Prostate gland (tissue), 2 donors: ENCODE measurements at regions not wholly inside any gene's neighbourhood (a gene's known extent, or its start where the extent isn't known, plus 50 kb on each side); places are given as distances from the start of the nearest gene placed in this dataset.

Experiments used
- CTCF ChIP-seq, 4 experiments: fragments of 200-600 bp in 2 of 4; fragments of 450-650 bp in 2 of 4; sonication (generic) in 2 of 4; IDR thresholded peaks; 1 replicate in 3 of 4; 2 replicates in 1 of 4; pipeline ENCODE4 v1.5.1; 2016 to 2019; ENCODE audit warnings: antibody characterized with exemption in 4 of 4, mild to moderate bottlenecking in 2 of 4, moderate library complexity in 2 of 4
- POLR2A ChIP-seq: fragments of 450-650 bp; IDR thresholded peaks from one replicate; pipeline ENCODE4 v1.6.1; 2016; ENCODE audit warnings: antibody characterized with exemption, mild to moderate bottlenecking
- POLR2AphosphoS5 ChIP-seq: sonication (generic); formaldehyde crosslinking; IDR thresholded peaks from one replicate; pipeline ENCODE4 v1.6.1; 2017; ENCODE audit warnings: antibody characterized with exemption

DNA sequence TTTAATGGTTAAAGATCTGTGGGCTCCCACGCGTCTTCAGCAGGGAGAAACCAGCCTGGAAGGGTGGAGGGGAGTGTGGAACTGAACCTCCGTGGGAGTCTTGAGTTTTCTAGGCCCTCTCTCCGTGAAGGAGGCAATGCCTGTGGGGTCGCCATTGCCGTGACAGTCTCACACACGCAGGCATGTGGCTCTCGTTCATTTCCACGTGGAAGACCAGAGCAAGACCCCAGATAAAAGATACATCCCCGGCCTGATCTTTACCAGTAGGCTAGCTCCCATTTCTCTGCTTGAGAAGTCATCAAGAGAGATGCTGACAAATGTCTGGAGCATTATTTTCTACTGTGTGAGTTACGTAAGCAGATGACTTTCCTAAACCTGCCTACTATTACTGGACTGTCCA lies 491.7 kb upstream of the LMO3 start:
- TF ChIP-seq CTCF (IDR thresholded peaks at IDR 0.05) = no peak
- no peak for TF ChIP-seq POLR2AphosphoS5
- no peak for TF ChIP-seq POLR2A
